Fibroblast of gingiva (primary cell): ENCODE measurements at regions not wholly inside any gene's neighbourhood (a gene's known extent, or its start where the extent isn't known, plus 50 kb on each side); places are given as distances from the start of the nearest gene placed in this dataset.

Experiments used
- DNase-seq: peaks from one replicate; pipeline ENCODE4 v3.0.0-alpha.2; 2011; ENCODE audit warnings: low read depth

DNA sequence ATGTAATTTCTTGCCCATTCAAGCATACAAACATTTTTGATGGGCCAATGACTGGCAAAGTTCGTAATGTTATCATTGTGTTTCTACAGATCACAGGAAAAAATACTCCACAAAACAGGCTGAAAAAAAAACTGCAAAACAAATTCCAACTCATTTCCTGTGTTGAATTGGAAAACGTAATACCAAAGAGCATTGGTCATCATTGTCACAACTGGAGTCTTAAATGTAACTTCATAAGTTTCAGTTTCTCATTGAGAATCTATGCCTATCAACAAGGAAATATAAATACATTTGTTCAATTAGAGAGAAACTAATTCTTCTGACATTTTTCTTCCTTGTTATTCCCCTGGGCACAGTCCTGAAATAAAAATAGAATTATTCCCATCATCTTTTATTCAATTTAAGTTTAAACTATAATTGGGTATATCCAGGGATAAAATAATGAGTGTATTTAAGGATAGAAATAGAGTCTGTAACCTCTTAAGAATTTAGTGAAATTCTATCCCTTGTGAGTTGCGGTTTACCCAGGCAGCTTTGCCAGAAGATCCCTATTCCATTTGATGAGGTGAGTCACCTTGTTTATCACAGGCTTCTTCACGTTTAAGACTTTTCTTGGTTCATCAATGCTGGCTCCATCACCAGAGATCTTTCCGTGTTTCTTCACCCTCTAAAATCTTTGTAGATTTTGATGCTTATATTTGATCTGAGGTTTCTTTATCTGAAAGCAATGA lies 112.7 kb upstream of the ITGA1 start:
- peak; percentile 67 for DNase-seq

DNA sequence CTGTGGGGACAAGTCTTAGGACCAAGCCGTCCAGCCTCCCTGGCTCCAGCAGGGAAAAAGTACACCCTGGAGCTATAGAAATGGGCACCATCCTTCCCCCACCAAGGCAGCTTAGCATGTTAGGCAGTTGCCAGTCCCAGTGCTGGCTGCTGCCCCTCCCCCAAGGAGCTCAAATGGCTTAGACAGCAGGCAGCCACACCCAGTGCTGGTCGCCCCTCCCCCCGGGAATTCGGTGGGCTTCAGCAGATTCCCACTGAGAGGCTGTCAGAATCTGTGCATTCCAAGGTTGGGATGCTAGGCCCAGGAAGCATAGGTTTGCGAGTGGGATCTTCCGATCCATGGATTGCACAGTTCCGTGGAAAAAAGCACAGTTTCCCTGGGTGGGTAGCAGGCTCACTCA lies 105.2 kb upstream of the ITGA1 start:
- DNase-seq = no peak

DNA sequence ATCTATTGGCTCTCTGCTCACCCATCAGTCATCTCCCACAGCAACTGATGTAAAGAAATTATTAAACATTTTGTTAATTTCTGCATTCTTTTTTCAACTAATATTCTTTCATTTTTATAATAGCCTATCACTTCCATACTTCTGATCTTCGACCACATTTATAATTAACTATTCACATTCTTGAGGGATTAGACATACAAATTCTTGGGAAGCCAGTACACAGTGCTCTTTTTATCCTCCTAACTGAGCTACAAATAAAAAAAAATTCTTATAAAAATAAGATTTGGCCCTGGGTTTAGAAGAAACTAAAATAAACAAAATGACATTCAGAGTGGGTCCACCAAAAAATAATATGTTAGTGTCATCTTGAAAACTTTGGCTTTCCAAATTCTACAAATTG lies 103.7 kb upstream of the ITGA1 start:
- DNase-seq = no peak

DNA sequence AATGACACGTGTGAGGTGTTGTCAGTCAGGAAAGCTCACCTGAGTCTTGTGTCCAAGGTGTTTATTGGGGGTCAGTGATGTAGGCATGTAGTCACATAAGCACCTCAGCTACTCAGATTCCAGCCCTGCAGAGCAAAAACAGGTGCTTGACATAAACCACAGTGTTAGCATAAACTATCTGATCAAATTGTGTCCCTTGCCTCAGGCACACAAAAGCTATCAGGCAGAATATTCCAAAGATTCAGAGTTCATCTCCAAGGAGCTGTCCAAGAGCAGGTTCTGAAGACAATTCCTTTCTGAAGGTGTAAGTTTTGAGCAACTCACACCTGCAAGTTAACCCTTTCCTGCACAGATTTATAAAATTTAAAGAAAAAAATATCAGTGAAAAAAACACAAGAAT lies 102.2 kb upstream of the ITGA1 start:
- DNase-seq = no peak

DNA sequence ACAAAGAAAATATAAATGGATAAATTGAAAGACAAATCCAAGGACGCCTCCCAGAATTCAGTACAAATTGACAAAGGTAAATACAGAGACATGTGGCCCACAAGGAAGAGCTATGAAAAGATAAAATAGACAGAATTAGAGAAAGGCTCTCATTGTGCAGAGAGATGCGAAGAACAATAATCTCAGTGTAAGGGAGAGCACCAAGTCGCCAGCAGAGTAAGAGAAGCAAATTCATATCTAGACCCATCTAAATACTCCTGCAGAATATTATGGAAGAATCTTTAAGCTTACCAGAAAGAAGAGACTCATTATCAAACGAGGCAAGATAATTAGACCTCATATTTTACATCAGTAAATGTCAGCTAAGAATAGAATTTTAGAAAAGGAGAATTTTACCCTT lies 101.7 kb upstream of the ITGA1 start:
- DNase-seq = no peak

DNA sequence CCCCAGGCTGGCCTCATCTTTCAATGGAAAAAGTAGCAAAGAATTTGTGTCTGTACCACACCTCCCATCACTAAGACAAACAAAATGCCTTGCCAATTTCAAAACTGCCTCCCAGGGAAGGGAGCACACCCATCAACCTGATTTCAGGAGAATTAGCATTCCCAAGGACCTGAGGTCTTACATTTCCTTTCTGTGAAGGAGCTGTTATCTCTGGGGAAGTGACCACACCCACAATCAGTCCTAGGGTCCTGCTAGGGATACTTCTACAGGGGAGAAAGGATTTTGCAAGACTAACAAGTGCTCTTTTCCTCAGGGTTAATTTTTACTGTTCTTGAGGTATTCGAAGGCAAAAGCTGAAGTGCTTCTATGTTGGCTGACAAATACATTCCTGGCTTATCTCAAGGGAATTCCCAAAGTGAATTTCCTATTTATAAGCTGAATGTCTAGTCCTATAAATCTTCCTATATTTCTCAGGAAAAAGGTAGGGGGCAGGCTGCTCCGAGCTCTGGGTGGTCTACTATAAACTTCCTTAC lies 97.4 kb upstream of the ITGA1 start:
- DNase-seq = peak; percentile 3

DNA sequence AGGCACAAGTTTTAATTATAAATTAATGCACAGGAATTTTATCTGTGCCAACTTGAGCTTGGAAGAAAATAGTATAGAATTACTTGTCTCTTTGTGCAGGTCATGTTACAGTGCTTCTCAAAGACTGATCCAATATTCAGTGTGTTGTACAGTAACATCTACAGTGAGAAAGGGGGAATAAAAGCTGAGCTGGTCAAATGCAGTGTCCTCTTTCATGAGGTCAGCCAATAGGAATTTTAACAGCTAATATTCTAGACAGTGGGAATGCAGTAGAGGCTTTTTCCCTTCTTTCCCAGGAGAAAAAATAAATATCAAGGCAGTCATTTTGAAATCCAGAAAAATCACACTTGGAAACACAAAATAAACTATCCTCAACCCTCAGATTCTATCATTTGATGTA lies 95.7 kb upstream of the ITGA1 start:
- no peak for DNase-seq

DNA sequence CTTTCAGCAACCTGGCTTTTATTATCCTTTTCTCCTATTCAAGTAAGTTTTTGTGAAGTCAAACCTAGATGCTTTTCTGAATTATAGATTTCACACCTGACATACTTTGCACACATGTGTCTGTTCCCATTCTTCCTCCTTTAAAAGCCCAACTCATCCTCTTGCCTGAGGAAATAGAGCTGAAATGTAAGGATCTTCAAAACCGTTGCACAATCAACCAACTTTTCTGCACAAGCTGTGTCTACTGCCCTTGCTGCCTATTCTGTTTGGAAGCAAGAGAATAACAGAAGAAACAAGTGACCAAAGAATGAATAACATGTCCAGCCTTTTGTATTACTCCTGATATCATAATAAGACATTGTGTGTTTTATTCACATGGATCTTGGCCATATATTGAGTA lies 95.1 kb upstream of the ITGA1 start:
- DNase-seq = no peak

DNA sequence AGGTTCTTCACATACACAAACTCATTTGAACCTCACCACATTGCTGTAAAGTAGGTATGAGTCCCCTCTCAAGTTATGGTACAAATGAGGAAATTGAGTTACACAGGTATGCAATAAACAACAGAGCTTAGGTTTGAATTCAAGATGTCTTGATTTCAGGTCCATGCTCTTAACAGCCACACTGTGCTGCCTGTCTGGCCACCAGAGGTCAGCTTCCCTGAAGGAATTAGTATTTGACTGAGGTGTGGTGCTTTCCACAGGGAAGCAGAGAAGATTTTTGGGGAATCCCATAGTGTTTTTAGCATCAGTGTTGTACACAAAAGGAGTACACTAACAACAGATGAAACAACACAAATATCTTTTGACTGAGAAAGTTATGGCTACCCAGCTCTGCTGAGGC lies 94.4 kb upstream of the ITGA1 start:
- DNase-seq = peak; percentile 31

DNA sequence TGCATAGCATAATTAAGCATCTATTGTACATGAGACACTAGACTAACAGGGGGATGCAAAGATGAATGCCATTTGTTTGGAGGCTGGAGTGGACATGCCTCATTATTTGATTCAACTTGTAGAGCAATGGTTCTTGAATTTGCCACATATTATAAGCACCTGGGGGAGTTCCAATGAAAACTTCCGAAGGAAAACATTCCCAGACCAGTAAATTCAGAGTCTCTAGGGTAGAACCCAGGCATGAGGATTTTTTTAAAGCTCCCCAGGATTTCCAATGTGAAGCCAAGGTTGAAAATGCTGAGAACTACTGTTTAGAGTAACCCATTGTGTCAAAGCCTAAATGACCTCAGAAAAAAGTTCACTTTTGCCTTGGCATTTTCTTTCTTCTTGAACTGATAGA lies 93.9 kb upstream of the ITGA1 start:
- DNase-seq = no peak

DNA sequence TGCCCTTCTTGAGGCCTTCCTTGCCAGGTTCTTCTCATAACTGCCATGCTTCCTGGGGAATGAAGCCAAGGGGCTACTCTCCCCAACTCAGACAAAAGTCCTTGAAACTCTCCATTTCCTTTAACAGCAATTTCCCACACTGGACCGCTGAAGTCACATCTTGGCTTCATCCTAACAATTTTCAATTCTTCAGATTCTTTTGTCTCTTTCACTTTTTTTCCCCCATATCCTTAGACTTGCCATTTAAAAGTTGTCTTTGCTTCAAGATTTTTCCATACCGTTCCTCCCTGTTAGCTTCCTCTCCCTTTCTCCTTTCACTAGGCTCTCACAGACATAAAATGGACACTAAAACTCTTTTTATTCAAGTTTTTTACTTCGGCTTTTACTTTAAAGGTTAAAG lies 93.1 kb upstream of the ITGA1 start:
- DNase-seq = no peak

DNA sequence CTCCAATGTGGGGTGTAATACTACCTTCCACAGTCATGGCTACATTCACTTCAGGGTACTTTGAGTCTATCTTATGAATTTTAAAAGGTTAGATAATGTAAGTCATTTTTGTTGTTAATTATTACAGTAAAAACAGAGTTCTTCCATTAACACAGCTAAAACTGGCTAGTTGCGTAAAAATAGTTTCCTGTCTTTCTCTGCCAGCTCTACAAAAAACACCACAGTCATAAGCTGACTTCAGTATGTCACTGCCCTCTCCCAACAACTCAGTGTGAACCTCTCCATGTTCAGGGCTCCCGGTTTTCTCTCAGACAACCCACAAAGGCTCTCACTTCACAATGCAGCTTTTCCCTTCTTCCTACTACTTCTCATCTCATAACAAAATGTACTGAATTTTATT lies 84.8 kb upstream of the ITGA1 start:
- no peak for DNase-seq

DNA sequence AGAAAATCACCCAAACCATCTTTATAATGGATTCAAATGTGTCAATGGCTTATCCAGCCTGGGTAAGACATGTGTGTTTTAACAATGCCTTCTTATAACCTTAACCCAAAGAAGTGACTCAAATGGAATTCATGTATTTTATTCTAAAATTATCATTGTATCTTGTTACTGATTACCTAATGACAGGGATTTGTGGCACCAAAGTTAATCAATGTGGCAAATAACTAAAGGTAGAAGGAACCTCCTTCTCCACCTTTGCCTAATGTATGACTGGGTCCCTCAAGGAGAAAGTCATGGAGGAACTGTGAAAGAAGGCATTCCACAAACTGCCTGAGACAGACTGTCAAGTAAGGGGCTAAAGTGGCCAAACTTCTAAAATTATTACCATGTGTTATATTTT lies 84.4 kb upstream of the ITGA1 start:
- DNase-seq = no peak

DNA sequence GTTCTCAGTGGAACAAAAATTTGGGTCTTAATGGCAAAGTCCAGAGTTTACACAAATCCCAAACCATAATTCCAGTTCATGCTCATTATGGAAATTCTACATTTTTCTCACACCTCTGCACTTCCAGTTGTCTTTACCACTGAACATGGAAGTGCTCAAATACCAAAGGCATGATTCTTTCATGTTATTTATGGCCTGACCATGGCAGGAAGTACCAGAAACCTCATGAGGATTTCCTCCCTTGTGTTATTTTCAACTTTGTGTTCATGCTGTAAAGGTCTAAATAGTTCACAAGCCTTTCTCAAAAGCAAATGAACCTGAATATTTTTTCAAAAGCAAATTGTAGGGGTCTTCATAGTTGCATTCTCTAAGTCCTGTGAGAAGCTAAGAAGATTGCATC lies 82.0 kb upstream of the ITGA1 start:
- DNase-seq = no peak

DNA sequence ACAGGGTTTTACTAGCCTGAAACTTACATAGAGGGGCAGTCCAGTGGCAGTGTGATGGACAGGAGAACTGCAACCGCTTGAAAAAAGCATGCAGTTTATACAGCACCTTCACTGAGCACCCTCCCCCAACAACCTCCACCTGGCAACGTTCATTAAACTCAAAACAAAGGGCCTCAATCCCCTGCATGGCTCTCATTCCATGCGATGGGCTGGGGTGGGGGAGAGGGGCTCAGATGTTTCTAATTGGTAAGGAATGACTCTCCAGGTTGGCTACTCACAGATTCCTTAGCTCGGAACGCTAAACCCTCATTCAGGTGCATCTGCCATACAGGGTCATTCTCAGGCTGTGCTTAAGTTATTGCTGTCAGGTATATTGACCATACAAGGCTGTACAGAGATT lies 80.9 kb upstream of the ITGA1 start:
- no peak for DNase-seq

DNA sequence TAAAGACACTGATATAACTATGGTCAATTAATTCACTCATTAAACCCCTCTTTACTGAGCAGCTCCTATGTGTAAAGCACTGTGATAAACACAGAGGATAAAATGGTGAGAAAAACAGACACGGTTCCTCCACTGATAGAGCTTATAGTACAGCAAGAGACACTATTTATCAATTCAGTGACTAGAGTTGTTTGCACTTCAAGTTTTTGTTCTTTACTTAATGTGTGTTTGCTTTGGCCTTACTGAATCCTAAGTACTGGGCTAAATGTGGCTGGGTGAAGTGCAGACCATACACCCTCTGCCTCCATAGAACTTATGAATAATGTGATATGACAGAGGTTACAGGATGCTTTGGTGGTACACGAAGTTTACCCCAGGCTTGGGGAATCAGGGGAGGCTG lies 80.1 kb upstream of the ITGA1 start:
- no peak for DNase-seq

DNA sequence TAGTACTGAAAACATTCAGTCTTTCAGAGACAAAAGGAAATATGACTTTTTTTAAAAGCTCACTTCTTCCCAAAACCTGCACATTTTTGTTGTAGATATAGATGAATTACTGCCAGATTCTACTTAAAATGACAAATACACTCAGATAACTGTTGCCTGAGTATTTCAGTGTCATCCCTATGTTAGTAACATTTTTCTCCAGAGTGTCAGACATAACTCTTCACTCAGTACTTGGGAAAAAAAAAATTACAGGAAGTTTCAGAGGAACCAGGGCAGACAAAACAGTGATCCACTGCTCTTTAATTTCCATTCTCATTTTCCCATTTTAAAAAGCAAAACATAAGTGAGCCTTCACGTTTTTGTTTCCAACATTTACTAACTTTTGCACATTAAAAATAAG lies 79.3 kb upstream of the ITGA1 start:
- no peak for DNase-seq

DNA sequence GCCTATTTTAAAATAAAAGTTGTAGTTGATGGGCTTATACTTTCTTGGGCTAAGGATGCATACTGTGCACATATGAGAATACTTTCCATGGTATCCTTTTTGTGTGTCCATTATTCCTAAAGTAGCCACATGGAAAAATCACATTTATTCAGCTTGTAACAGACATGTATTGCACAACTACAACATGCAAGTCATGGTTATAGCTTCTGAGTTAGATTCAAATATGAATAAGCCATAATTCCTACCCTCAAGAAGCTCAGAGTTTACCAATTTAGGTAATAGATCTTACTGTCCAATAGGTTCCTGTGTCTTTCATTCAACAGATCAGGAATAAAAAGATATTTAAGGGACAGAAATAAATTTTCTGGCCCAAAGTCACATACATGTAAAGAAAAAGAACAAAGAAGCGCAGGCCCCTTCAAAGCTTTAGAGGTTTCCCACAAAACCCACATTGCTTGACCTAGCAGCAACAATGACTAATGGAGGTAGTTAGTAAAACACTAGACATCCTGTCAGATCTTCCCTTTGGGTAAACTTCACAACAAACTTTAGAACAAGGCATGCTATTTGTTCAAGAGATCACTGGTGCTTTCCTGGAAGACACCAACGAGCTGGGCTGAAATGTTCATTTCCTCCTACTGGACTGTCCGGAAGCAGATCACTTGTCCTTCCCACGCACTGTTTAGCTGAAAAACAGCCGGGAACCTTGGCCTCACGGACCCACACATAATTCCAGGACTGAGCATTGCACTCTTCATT lies 78.4 kb upstream of the ITGA1 start:
- no peak for DNase-seq

DNA sequence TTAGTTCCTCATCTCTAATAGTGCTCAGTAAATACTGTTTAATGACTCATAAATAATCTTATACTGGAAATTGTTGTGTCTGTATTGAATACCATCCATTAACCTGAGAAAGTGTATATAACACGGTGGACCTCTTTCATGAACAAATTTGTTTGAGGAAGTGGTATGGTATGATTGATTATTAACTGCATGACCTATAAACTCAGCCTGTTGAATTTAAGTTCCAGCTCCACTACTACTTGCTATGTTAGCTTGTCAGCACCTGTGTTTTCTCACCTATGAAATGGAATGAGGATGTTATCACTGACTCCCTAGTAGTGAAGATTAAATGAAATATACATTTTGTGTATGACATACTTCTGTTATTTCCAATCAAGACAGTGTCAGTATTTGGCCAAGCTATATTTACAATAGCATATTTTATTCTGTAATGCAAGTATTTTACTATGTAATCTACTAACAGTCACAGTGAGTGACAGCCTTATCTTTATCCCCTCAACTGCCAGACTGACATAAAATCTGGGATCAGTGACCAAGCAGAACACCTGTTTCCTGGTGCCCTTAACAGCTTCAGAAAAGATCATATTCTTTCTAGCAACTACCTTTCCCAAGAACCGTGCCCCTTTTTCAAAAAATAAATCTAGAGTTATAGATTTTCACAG lies 77.3 kb upstream of the ITGA1 start:
- DNase-seq = no peak

DNA sequence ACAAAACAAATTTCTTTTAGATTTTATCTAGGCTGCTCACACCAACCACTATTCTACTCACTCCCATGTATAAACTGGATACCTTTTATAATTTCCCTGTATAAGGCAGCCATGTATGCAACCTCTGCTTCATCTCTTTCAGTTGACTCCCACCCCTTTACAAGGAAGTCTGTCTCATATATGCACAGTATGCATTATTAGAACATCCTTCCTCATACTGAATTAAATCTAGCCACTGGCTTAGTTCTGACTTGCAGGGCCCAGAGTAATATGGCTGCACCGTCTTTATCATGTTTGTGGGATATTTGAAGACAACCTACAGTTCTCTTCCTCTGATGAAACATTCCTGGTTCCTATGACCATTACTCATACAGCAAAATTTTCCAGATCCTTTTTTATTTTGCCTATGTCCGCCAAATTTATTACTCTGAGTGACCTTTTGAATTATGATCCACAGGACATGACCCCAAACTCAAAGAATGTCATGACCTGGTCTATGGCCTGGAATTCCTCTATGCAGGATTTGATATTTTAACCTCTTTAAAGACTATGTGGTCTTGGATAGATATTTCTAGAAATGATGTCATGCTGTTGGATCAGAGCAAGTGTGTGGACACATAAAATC lies 76.6 kb upstream of the ITGA1 start:
- DNase-seq = no peak

DNA sequence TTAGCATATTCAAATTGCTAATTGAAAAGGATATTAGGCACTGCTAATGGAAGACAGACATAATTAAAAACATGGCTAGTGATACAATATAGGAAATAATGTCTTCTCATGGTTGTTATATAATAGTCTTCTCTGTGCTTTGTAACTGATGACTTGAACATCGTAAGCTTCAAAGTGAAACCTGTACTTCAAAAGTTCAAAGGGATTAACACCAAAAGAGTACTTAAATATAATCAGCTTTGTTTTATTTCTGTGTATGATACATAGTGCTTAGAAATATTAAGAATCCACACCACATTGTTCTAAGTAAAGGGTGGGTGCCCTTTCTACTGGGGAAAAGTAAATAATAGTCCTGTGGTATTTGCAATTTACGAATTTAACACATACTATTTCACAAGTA lies 75.4 kb upstream of the ITGA1 start:
- no peak for DNase-seq

DNA sequence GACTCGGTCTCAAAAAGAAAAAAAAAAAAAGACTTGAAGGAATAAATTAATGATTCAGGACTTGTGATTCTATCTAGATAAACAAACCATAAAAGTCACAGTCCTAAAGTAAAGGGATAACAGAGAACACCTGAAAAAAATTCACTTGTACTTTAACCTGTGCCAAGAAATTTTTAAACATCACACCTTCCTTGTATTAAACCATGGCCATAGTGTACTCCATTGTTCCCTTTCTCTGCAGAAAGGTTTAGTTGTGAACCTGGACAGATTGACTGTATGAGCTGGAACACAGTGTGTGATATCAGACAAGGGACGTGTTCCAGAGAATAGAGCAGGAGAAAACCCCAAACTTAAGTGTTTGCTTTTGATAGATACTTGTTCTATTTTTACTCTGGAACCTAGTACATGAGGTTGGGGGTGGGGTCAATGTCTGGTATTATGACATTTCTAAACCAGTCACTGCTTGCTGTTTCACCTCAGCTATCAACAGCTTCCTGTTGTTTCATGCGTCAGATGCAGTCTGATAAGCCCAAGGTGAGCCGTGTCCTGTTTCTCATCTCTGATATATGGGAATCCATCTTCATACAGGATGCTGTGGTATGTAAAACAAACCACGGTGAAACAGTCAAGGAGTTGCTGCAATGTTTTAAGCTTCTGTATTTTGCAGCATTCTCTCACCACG lies 62.5 kb upstream of the ITGA1 start:
- DNase-seq = no peak
